HFFc6 (cell line): ENCODE measurements at regions not wholly inside any gene's neighbourhood (a gene's known extent, or its start where the extent isn't known, plus 50 kb on each side); places are given as distances from the start of the nearest gene placed in this dataset.

Experiments
- DNase-seq: peaks from one replicate; pipeline ENCODE4 v3.0.0-alpha.2; 2018
- H3K27ac Mint-ChIP-seq: 2 replicates; pipeline ENCODE4 v1.8.0; 2020; ENCODE audit warnings: mild to moderate bottlenecking, mixed read lengths
- H3K27me3 Mint-ChIP-seq: 2 replicates; pipeline ENCODE4 v1.8.0; 2021; ENCODE audit warnings: mild to moderate bottlenecking, moderate library complexity, mixed read lengths; ENCODE audit not compliant: insufficient read depth
- H3K36me3 Mint-ChIP-seq: 2 replicates; pipeline ENCODE4 v1.8.0; 2021; ENCODE audit warnings: low read depth, mixed read lengths
- H3K4me1 Mint-ChIP-seq: 2 replicates; pipeline ENCODE4 v1.8.0; 2020; ENCODE audit warnings: low read depth, mixed read lengths
- H3K4me3 Mint-ChIP-seq: 2 replicates; pipeline ENCODE4 v1.8.0; 2020; ENCODE audit warnings: mild to moderate bottlenecking, moderate library complexity, mixed read lengths
- H3K9me3 Mint-ChIP-seq: 2 replicates; pipeline ENCODE4 v1.8.0; 2020; ENCODE audit warnings: mild to moderate bottlenecking, mixed read lengths
- CTCF ChIP-seq: fragments of 200-600 bp; sonication (generic); IDR thresholded peaks from 2 replicates; pipeline ENCODE4 v1.5.0; 2021; ENCODE audit warnings: antibody characterized with exemption, mild to moderate bottlenecking

GRCh38 chrX:74162199-74162598, 141.8 kb upstream of the ZCCHC13 start:
- DNase-seq = no peak
- no peaks in the 10 kb centered on the region for H3K27me3 Mint-ChIP-seq
- peaks cover 6% of the 10 kb centered on the region; the same call in 1 of the 2 replicates for H3K36me3 Mint-ChIP-seq
- H3K27ac Mint-ChIP-seq = no peak overlapping the region
- no peaks in the 10 kb centered on the region for H3K4me1 Mint-ChIP-seq
- H3K9me3 Mint-ChIP-seq = no peaks in the 10 kb centered on the region; the same call in 1 of the 2 replicates
- no peak for TF ChIP-seq CTCF
- H3K4me3 Mint-ChIP-seq = no peak overlapping the region

GRCh38 chrX:74160816-74161215, 143.2 kb upstream of the ZCCHC13 start:
- no peak for TF ChIP-seq CTCF
- Mint-ChIP-seq H3K27ac (no peak overlapping the region), H3K36me3 (peaks cover 11% of the 10 kb centered on the region; the same call in 1 of the 2 replicates), H3K27me3 (no peaks in the 10 kb centered on the region), H3K9me3 (no peaks in the 10 kb centered on the region; the same call in 1 of the 2 replicates), H3K4me3 (no peak overlapping the region), H3K4me1 (no peaks in the 10 kb centered on the region)
- DNase-seq = no peak

GRCh38 chrX:74160358-74160757, 143.6 kb upstream of the ZCCHC13 start:
- H3K9me3 Mint-ChIP-seq = no peaks in the 10 kb centered on the region; the same call in 1 of the 2 replicates
- no peaks in the 10 kb centered on the region for H3K27me3 Mint-ChIP-seq
- DNase-seq = no peak
- H3K4me3 Mint-ChIP-seq = no peak overlapping the region
- no peak for TF ChIP-seq CTCF
- no peaks in the 10 kb centered on the region for H3K4me1 Mint-ChIP-seq
- H3K27ac Mint-ChIP-seq = no peak overlapping the region
- peaks cover 11% of the 10 kb centered on the region; the same call in 1 of the 2 replicates for H3K36me3 Mint-ChIP-seq

- no peak for DNase-seq
- Mint-ChIP-seq H3K9me3 (no peaks in the 10 kb centered on the region), H3K4me1 (peaks cover 10% of the 10 kb centered on the region), H3K27me3 (peaks cover 2% of the 10 kb centered on the region; the same call in 1 of the 2 replicates), H3K4me3 (no peak overlapping the region), H3K36me3 (no peaks in the 10 kb centered on the region), H3K27ac (no peak overlapping the region)
- no peak for TF ChIP-seq CTCF
These were observed 156.5 kb upstream of the ZCCHC13 start for GRCh38 chrX:74147439-74147838.

- H3K9me3 Mint-ChIP-seq = no peaks in the 10 kb centered on the region
- H3K27me3 Mint-ChIP-seq = no peaks in the 10 kb centered on the region
- H3K27ac Mint-ChIP-seq = no peak overlapping the region
- no peak overlapping the region for H3K4me3 Mint-ChIP-seq
- peaks cover 4% of the 10 kb centered on the region; the same call in 1 of the 2 replicates for H3K36me3 Mint-ChIP-seq
- DNase-seq = no peak
- no peak for TF ChIP-seq CTCF
- no peaks in the 10 kb centered on the region for H3K4me1 Mint-ChIP-seq
These were observed 165.0 kb upstream of the ZCCHC13 start for GRCh38 chrX:74138943-74139342.
